ENCODE measurements at regions not wholly inside any gene's neighbourhood (a gene's known extent, or its start where the extent isn't known, plus 50 kb on each side); places are given as distances from the start of the nearest gene placed in this dataset.

- no peak overlapping the region for H3K9ac ChIP-seq (replicated peaks; ENCODE audit: extremely low read depth, insufficient read depth, low read length)
- H3K9me3 ChIP-seq (replicated peaks; ENCODE audit: control insufficient read depth, insufficient read depth, low read length) = no peaks in the 10 kb centered on the region
- H3K27me3 ChIP-seq (ENCODE audit: control insufficient read depth in 2 of 2, insufficient read depth in 2 of 2, low read length in 2 of 2) = no peaks in the 10 kb centered on the region
- H2AFZ ChIP-seq (ENCODE audit: low read depth, low read length) = no peak overlapping the region
- DNase-seq (ENCODE audit: low read depth, low spot score) (no peak), FAIRE-seq (no peak)
- H3K79me2 ChIP-seq (ENCODE audit: control insufficient read depth, insufficient read depth, low read length) = no peaks in the 10 kb centered on the region
- no TSS peak for BruUV-seq (replicated peaks)
- no peak overlapping the region for H3K27ac ChIP-seq (ENCODE audit: insufficient read depth, low read depth, low read length)
- CTCF ChIA-PET = interaction anchor here (1.0 kb wide), 1 partner anchor 14 kb away, joined by 5 read pairs; no protein-coding TSS in a partner anchor
- dilution Hi-C loops (cut with MboI; ENCODE audit: extremely low pct_ligation_motif_present, low sequenced_read_pairs) = no loop called here
- no peaks in the 10 kb centered on the region for H4K20me1 ChIP-seq (replicated peaks; ENCODE audit: control insufficient read depth, extremely low read depth, insufficient read depth, low read length)
- H3K4me2 ChIP-seq (ENCODE audit: insufficient read depth, low read length) = no peak overlapping the region
- no peak overlapping the region for H3K4me3 ChIP-seq (replicated peaks in 1 of 3; ENCODE audit: insufficient read depth in 1 of 3, low read depth in 1 of 3, low read length in 3 of 3)
- POLR2A ChIA-PET = no interaction called here
- no peak for TF ChIP-seq POLR2AphosphoS5 (IDR thresholded peaks at IDR 0.05; ENCODE audit: insufficient read depth, low read depth, low read length)
- no peak for TF ChIP-seq CTCF (IDR thresholded peaks at IDR 0.05; ENCODE audit: extremely low read depth in 1 of 2, insufficient read depth in 1 of 2, low read depth in 1 of 2, low read length in 2 of 2)
- intact Hi-C loops (cut with micrococcal nuclease) = no loop called here
- no peaks in the 10 kb centered on the region for H3K9me1 ChIP-seq (replicated peaks; ENCODE audit: control insufficient read depth, extremely low read depth, insufficient read depth, low read length)
- H3K36me3 ChIP-seq (ENCODE audit: control insufficient read depth in 2 of 2, extremely low read depth in 1 of 2, insufficient read depth in 2 of 2, low read length in 2 of 2) = no peaks in the 10 kb centered on the region
- peaks cover 18% of the 10 kb centered on the region for H3K4me1 ChIP-seq (ENCODE audit: control insufficient read depth, extremely low read depth, insufficient read depth, low read length)
Measured at GRCh38 chr5:17147170-17147569, 70.3 kb upstream of the BASP1 start.

- Histone ChIP-seq H2AFZ (ENCODE audit: low read depth, low read length) (no peak overlapping the region), H3K4me1 (ENCODE audit: control insufficient read depth, extremely low read depth, insufficient read depth, low read length) (peaks cover 18% of the 10 kb centered on the region), H3K27me3 (ENCODE audit: control insufficient read depth in 2 of 2, insufficient read depth in 2 of 2, low read length in 2 of 2) (no peaks in the 10 kb centered on the region), H3K79me2 (ENCODE audit: control insufficient read depth, insufficient read depth, low read length) (no peaks in the 10 kb centered on the region), H4K20me1 (replicated peaks; ENCODE audit: control insufficient read depth, extremely low read depth, insufficient read depth, low read length) (no peaks in the 10 kb centered on the region), H3K9me3 (replicated peaks; ENCODE audit: control insufficient read depth, insufficient read depth, low read length) (no peaks in the 10 kb centered on the region), H3K9ac (replicated peaks; ENCODE audit: extremely low read depth, insufficient read depth, low read length) (no peak overlapping the region), H3K9me1 (replicated peaks; ENCODE audit: control insufficient read depth, extremely low read depth, insufficient read depth, low read length) (no peaks in the 10 kb centered on the region), H3K36me3 (ENCODE audit: control insufficient read depth in 2 of 2, extremely low read depth in 1 of 2, insufficient read depth in 2 of 2, low read length in 2 of 2) (no peaks in the 10 kb centered on the region), H3K4me3 (replicated peaks in 1 of 3; ENCODE audit: insufficient read depth in 1 of 3, low read depth in 1 of 3, low read length in 3 of 3) (no peak overlapping the region), H3K27ac (ENCODE audit: insufficient read depth, low read depth, low read length) (no peak overlapping the region), H3K4me2 (ENCODE audit: insufficient read depth, low read length) (no peak overlapping the region)
- no TSS peak for BruUV-seq (replicated peaks)
- FAIRE-seq (no peak), DNase-seq (ENCODE audit: low read depth, low spot score) (no peak)
- ChIA-PET POLR2A (no interaction called here), CTCF (interaction anchor here (0.6 to 1.0 kb wide), 2 partner anchors 15 to 108 kb away, joined by 3 to 5 read pairs; no protein-coding TSS in a partner anchor)
- dilution Hi-C loops (cut with MboI; ENCODE audit: extremely low pct_ligation_motif_present, low sequenced_read_pairs) = no loop called here
- TF ChIP-seq FOS (IDR thresholded peaks at IDR 0.05; ENCODE audit: borderline replicate concordance, insufficient read depth, low read length) (no peak), JUN (IDR thresholded peaks at IDR 0.05; ENCODE audit: borderline replicate concordance, insufficient read depth, insufficient read length, low read depth) (no peak)
- intact Hi-C loops (cut with micrococcal nuclease) = no loop called here
Measured at GRCh38 chr5:17147617-17148016, 69.8 kb upstream of the BASP1 start.

Measured in endothelial cell of umbilical vein (primary cell).